ENCODE measurements at regions not wholly inside any gene's neighbourhood (a gene's known extent, or its start where the extent isn't known, plus 50 kb on each side); places are given as distances from the start of the nearest gene placed in this dataset.

GRCh38 chr12:34395056-34396005, 373.0 kb downstream of the ALG10 start:
- no peak overlapping the region for H3K27ac Mint-ChIP-seq
- no peaks in the 10 kb centered on the region for H3K4me1 Mint-ChIP-seq
- H3K36me3 Mint-ChIP-seq (ENCODE audit: low read depth) = no peaks in the 10 kb centered on the region
- H3K4me3 Mint-ChIP-seq = no peak overlapping the region
- peaks cover 26% of the 10 kb centered on the region for H3K9me3 Mint-ChIP-seq
- TF ChIP-seq, protein P1, sequence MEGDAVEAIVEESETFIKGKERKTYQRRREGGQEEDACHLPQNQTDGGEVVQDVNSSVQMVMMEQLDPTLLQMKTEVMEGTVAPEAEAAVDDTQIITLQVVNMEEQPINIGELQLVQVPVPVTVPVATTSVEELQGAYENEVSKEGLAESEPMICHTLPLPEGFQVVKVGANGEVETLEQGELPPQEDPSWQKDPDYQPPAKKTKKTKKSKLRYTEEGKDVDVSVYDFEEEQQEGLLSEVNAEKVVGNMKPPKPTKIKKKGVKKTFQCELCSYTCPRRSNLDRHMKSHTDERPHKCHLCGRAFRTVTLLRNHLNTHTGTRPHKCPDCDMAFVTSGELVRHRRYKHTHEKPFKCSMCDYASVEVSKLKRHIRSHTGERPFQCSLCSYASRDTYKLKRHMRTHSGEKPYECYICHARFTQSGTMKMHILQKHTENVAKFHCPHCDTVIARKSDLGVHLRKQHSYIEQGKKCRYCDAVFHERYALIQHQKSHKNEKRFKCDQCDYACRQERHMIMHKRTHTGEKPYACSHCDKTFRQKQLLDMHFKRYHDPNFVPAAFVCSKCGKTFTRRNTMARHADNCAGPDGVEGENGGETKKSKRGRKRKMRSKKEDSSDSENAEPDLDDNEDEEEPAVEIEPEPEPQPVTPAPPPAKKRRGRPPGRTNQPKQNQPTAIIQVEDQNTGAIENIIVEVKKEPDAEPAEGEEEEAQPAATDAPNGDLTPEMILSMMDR (IDR thresholded peaks at IDR 0.05; ENCODE audit: unreplicated experiment in 3 of 3) = no peak
- no peaks in the 10 kb centered on the region for H3K27me3 Mint-ChIP-seq (ENCODE audit: low read depth)

- Mint-ChIP-seq H3K4me3 (no peak overlapping the region), H3K36me3 (ENCODE audit: low read depth) (no peaks in the 10 kb centered on the region), H3K9me3 (peaks cover 19% of the 10 kb centered on the region), H3K27me3 (ENCODE audit: low read depth) (no peaks in the 10 kb centered on the region), H3K4me1 (no peaks in the 10 kb centered on the region), H3K27ac (no peak overlapping the region)
- TF ChIP-seq, protein P1 (IDR thresholded peaks at IDR 0.05; ENCODE audit: unreplicated experiment in 3 of 3) = no peak
These were observed 373.9 kb downstream of the ALG10 start for GRCh38 chr12:34396006-34396860.

- H3K27me3 Mint-ChIP-seq (ENCODE audit: low read depth) = no peaks in the 10 kb centered on the region
- no peak overlapping the region for H3K27ac Mint-ChIP-seq
- TF ChIP-seq, protein P1 (IDR thresholded peaks at IDR 0.05; ENCODE audit: unreplicated experiment in 3 of 3) = no peak
These were observed 374.7 kb downstream of the ALG10 start for GRCh38 chr12:34396861-34397590.

GRCh38 chr12:34397591-34398365, 375.5 kb downstream of the ALG10 start:
- Mint-ChIP-seq H3K36me3 (ENCODE audit: low read depth) (no peaks in the 10 kb centered on the region), H3K4me3 (no peak overlapping the region), H3K4me1 (no peaks in the 10 kb centered on the region), H3K9me3 (peaks cover 20% of the 10 kb centered on the region), H3K27ac (no peak overlapping the region), H3K27me3 (ENCODE audit: low read depth) (no peaks in the 10 kb centered on the region)
- TF ChIP-seq, protein P1 (IDR thresholded peaks at IDR 0.05; ENCODE audit: unreplicated experiment in 3 of 3) = no peak

More at GRCh38 chr12:34396861-34397590, 374.7 kb downstream of the ALG10 start:
- H3K4me1 Mint-ChIP-seq = no peaks in the 10 kb centered on the region
- no peaks in the 10 kb centered on the region for H3K36me3 Mint-ChIP-seq (ENCODE audit: low read depth)
- H3K9me3 Mint-ChIP-seq = peaks cover 19% of the 10 kb centered on the region
- H3K4me3 Mint-ChIP-seq = no peak overlapping the region

- H3K4me1 Mint-ChIP-seq = no peaks in the 10 kb centered on the region
- no peaks in the 10 kb centered on the region for H3K36me3 Mint-ChIP-seq (ENCODE audit: low read depth)
- H3K4me3 Mint-ChIP-seq = no peak overlapping the region
- no peak overlapping the region for H3K27ac Mint-ChIP-seq
- H3K9me3 Mint-ChIP-seq = peaks cover 21% of the 10 kb centered on the region
- TF ChIP-seq, protein P1 (IDR thresholded peaks at IDR 0.05; ENCODE audit: unreplicated experiment in 3 of 3) = no peak
- no peaks in the 10 kb centered on the region for H3K27me3 Mint-ChIP-seq (ENCODE audit: low read depth)
These were observed 376.0 kb downstream of the ALG10 start for GRCh38 chr12:34398366-34398705.

Data from nephron (organoid).